ENCODE measurements at regions not wholly inside any gene's neighbourhood (a gene's known extent, or its start where the extent isn't known, plus 50 kb on each side); places are given as distances from the start of the nearest gene placed in this dataset.

DNA sequence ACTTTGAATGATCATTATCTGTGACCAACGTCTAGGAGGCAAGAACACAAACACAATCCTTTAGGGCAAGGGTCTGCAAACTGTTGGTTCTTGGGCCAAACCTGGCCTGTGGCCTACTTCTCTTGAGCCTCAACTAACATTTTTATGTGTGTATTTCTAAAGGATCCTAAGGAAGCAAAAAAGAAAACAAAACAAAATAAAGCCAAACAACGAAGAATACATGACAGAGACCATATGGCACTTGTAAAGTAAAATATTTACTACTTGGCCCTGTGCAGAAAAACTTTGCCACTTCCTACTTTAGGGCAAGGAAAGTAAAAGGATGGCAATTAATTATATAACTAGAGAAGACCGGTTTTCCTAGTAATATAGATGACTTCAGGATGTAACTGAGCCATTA is 1056.2 kb downstream of the EPHA7 start:
- H3K9me3 ChIP-seq (ENCODE audit: control insufficient read depth in 4 of 4, insufficient read depth in 3 of 4, low read length in 3 of 4), result no peaks in the 10 kb centered on the region
- H3K4me1 ChIP-seq (ENCODE audit: control insufficient read depth in 5 of 5, insufficient read depth in 5 of 5, low read length in 5 of 5), result peaks cover 0 to 4% (median 1%) of the 10 kb centered on the region in 5 donors
- WGBS, 2 donors, result 48 to 66% methylated on average over 3 of the region's 3 CpGs
- H3K27ac ChIP-seq (ENCODE audit: low read depth in 1 of 2, low read length in 1 of 2), result no peak overlapping the region
- no peak overlapping the region for H3K4me3 ChIP-seq
- no peaks in the 10 kb centered on the region for H3K27me3 ChIP-seq (ENCODE audit: control insufficient read depth in 3 of 3, insufficient read depth in 3 of 3, low read length in 2 of 3)
- TF ChIP-seq, protein P1, sequence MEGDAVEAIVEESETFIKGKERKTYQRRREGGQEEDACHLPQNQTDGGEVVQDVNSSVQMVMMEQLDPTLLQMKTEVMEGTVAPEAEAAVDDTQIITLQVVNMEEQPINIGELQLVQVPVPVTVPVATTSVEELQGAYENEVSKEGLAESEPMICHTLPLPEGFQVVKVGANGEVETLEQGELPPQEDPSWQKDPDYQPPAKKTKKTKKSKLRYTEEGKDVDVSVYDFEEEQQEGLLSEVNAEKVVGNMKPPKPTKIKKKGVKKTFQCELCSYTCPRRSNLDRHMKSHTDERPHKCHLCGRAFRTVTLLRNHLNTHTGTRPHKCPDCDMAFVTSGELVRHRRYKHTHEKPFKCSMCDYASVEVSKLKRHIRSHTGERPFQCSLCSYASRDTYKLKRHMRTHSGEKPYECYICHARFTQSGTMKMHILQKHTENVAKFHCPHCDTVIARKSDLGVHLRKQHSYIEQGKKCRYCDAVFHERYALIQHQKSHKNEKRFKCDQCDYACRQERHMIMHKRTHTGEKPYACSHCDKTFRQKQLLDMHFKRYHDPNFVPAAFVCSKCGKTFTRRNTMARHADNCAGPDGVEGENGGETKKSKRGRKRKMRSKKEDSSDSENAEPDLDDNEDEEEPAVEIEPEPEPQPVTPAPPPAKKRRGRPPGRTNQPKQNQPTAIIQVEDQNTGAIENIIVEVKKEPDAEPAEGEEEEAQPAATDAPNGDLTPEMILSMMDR (IDR thresholded peaks at IDR 0.05; ENCODE audit: control extremely low read depth, extremely low read depth), result no peak
- H3K36me3 ChIP-seq (ENCODE audit: control insufficient read depth in 4 of 4, insufficient read depth in 4 of 4, low read length in 4 of 4), result no peaks in the 10 kb centered on the region
- peak; percentile 28 to 70 (median 57) for DNase-seq
- no peak for ATAC-seq (ENCODE audit: insufficient read depth, low FRiP score)
- no peak overlapping the region for H3K9ac ChIP-seq (ENCODE audit: insufficient read depth in 1 of 2, low read length in 2 of 2)

DNA sequence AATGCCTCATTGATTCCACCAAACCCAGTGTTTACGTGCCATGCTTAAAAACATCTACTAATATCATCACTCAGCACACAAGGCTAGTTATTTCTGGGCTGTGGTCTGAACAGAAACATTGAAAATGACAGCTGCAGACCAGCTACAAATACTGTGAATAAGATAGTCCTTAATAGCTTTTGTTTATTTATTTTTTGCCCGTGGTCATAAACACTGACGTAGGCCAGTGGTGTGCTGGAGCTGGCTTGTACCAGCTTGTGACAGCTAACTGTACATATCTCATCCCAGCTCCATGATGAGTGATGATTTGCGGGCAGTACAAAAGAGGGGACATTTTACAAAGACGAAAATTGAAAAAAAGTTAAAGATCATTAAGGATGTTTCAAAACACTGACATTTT is 1057.0 kb downstream of the EPHA7 start:
- WGBS, 2 donors, result 68 to 79% methylated on average over 5 of the region's 5 CpGs
- H3K27me3 ChIP-seq (ENCODE audit: control insufficient read depth in 3 of 3, insufficient read depth in 3 of 3, low read length in 2 of 3), result no peaks in the 10 kb centered on the region

DNA sequence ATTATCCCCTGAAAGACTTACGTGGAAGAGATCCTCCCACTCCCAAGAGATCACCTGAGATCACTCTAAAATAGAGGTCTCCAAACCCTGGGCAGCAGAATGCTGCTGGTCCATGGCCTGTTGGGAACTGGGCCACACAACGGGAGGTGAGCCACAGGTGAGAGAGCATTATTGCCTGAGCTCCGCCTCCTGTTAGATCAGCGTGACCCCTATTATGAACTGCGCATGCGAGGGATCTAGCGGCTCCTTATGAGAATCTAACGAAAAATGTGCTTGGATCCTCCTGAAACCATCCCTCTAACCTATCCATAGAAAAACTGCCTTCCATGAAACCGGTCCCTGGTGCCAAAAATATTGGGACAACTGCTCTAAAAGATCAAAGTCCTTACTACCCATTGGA is 1057.4 kb downstream of the EPHA7 start:
- 91 to 92% methylated on average over 9 of the region's 9 CpGs for whole genome bisulfite sequencing, 2 donors
- TF ChIP-seq, protein P1 (IDR thresholded peaks at IDR 0.05; ENCODE audit: control extremely low read depth, extremely low read depth), result no peak
- peaks cover 0 to 4% (median 1%) of the 10 kb centered on the region in 5 donors for H3K4me1 ChIP-seq (ENCODE audit: control insufficient read depth in 5 of 5, insufficient read depth in 5 of 5, low read length in 5 of 5)
- no peaks in the 10 kb centered on the region for H3K9me3 ChIP-seq (ENCODE audit: control insufficient read depth in 4 of 4, insufficient read depth in 3 of 4, low read length in 3 of 4)
- H3K27ac ChIP-seq (ENCODE audit: low read depth in 1 of 2, low read length in 1 of 2), result no peak overlapping the region
- no peak overlapping the region for H3K4me3 ChIP-seq
- H3K36me3 ChIP-seq (ENCODE audit: control insufficient read depth in 4 of 4, insufficient read depth in 4 of 4, low read length in 4 of 4), result no peaks in the 10 kb centered on the region
- no peak overlapping the region for H3K9ac ChIP-seq (ENCODE audit: insufficient read depth in 1 of 2, low read length in 2 of 2)
- H3K27me3 ChIP-seq (ENCODE audit: control insufficient read depth in 3 of 3, insufficient read depth in 3 of 3, low read length in 2 of 3), result no peaks in the 10 kb centered on the region
- no peak for ATAC-seq (ENCODE audit: insufficient read depth, low FRiP score)
- DNase-seq, result no peak

More for the DNA sequence above, 1057.0 kb downstream of the EPHA7 start:
- no peak overlapping the region for H3K27ac ChIP-seq (ENCODE audit: low read depth in 1 of 2, low read length in 1 of 2)
- H3K9me3 ChIP-seq (ENCODE audit: control insufficient read depth in 4 of 4, insufficient read depth in 3 of 4, low read length in 3 of 4), result no peaks in the 10 kb centered on the region
- peak; percentile 61 to 83 (median 63) for DNase-seq
- no peak overlapping the region for H3K4me3 ChIP-seq
- no peak overlapping the region for H3K9ac ChIP-seq (ENCODE audit: insufficient read depth in 1 of 2, low read length in 2 of 2)
- TF ChIP-seq, protein P1 (IDR thresholded peaks at IDR 0.05; ENCODE audit: control extremely low read depth, extremely low read depth), result no peak
- ATAC-seq (ENCODE audit: insufficient read depth, low FRiP score), result no peak
- H3K4me1 ChIP-seq (ENCODE audit: control insufficient read depth in 5 of 5, insufficient read depth in 5 of 5, low read length in 5 of 5), result peaks cover 0 to 4% (median 1%) of the 10 kb centered on the region in 5 donors
- no peaks in the 10 kb centered on the region for H3K36me3 ChIP-seq (ENCODE audit: control insufficient read depth in 4 of 4, insufficient read depth in 4 of 4, low read length in 4 of 4)

DNA sequence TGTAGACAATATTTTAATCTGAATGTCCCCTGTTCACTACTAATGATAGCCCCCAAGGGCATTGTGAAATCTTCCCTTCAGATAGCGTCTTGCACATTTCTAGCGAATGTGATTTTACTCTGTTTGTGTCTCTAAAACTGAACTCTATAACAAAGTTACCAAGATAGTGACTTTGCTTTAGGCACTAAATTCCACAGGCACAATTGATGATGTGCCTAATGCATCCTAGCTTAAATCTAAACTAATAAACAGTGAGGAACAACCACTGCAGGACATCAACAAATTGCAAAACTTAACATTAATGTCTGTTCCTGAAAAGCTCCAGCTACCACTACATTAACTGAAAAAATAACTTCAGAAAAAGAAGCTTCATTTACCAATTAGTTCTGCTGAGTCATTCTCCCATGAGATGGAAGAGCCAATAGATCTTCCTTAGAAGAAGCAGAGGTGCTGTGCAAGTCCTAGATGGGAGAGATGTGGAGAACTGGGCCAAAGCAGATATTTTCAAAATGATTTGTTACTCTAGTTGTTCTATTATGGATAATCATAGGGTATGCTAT is 1065.0 kb downstream of the EPHA7 start:
- 80 to 91% methylated on average over 2 of the region's 2 CpGs for WGBS, 2 donors
- TF ChIP-seq, protein P1 (IDR thresholded peaks at IDR 0.05; ENCODE audit: control extremely low read depth, extremely low read depth), result no peak
- no peak for ATAC-seq (ENCODE audit: insufficient read depth, low FRiP score)
- Histone ChIP-seq H3K36me3 (ENCODE audit: control insufficient read depth in 4 of 4, insufficient read depth in 4 of 4, low read length in 4 of 4) (no peaks in the 10 kb centered on the region), H3K27ac (ENCODE audit: low read depth in 1 of 2, low read length in 1 of 2) (no peak overlapping the region), H3K27me3 (ENCODE audit: control insufficient read depth in 3 of 3, insufficient read depth in 3 of 3, low read length in 2 of 3) (no peaks in the 10 kb centered on the region), H3K4me3 (no peak overlapping the region), H3K4me1 (ENCODE audit: control insufficient read depth in 5 of 5, insufficient read depth in 5 of 5, low read length in 5 of 5) (peaks cover 0 to 4% (median 0%) of the 10 kb centered on the region in 5 donors), H3K9me3 (ENCODE audit: control insufficient read depth in 4 of 4, insufficient read depth in 3 of 4, low read length in 3 of 4) (no peaks in the 10 kb centered on the region), H3K9ac (ENCODE audit: insufficient read depth in 1 of 2, low read length in 2 of 2) (no peak overlapping the region)
- DNase-seq, result peak in 1 of 3 donors; percentile 3

All from lung (tissue), 11 donors.